ENCODE measurements at regions not wholly inside any gene's neighbourhood (a gene's known extent, or its start where the extent isn't known, plus 50 kb on each side); places are given as distances from the start of the nearest gene placed in this dataset.

DNA sequence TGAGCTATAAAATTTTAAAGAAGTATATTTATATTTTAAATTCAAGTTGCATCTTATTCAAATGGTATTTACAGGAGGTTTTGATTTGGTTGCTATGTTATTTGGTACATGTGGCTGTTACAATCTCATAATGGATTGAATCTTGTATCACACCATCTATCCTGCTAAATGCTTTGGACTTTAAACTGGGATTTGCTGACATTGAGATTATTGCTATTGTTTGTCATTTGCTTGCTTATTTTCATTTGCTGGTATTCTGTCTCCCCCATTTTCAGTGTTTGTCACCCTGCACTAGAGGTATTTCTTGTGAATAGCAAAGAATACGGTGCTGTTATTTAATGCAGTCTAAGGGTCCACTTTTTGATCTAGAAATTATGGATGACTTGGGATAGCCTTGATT is 171.1 kb downstream of the SH2D4B start:
- no peaks in the 10 kb centered on the region for H3K9me1 ChIP-seq (ENCODE audit: insufficient read depth, low read length)
- CTCF ChIA-PET, result no interaction called here

More for the DNA sequence above, 171.1 kb downstream of the SH2D4B start:
- TF ChIP-seq BHLHE40 (IDR thresholded peaks at IDR 0.05; ENCODE audit: low read depth, low read length), result no peak
- TF ChIP-seq MAFK (IDR thresholded peaks at IDR 0.05; ENCODE audit: low read depth, low read length), result 0 out of 2 replicates have a peak, but pooled peaks have one; percentile 28
- Histone ChIP-seq H2BK120ac (ENCODE audit: low read depth, low read length) (no peak overlapping the region), H3K14ac (replicated peaks; ENCODE audit: low read depth, low read length) (no peak overlapping the region), H3K4me1 (ENCODE audit: control insufficient read depth, insufficient read depth, low read length) (no peaks in the 10 kb centered on the region), H4K20me1 (ENCODE audit: insufficient read depth, low read length) (no peaks in the 10 kb centered on the region), H3K36me3 (ENCODE audit: control insufficient read depth, insufficient read depth, low read length) (no peaks in the 10 kb centered on the region), H3K27ac (ENCODE audit: insufficient read depth, low read length) (no peak overlapping the region), H3K9ac (ENCODE audit: low read depth, low read length) (no peak overlapping the region), H2AK5ac (ENCODE audit: low read depth, low read length) (no peak overlapping the region), H3K4me3 (ENCODE audit: insufficient read depth, low read depth, low read length) (no peak overlapping the region), H3K4ac (ENCODE audit: low read depth, low read length) (no peak overlapping the region), H3K27me3 (ENCODE audit: control insufficient read depth, insufficient read depth, low read length) (no peaks in the 10 kb centered on the region), H2BK5ac (ENCODE audit: low read depth, low read length, poor library complexity, severe bottlenecking) (no peak overlapping the region), H3K23ac (ENCODE audit: low read depth, low read length) (no peak overlapping the region), H3K18ac (ENCODE audit: low read depth, low read length) (no peak overlapping the region), H2AFZ (replicated peaks; ENCODE audit: low read length, poor library complexity) (no peak overlapping the region), H4K5ac (ENCODE audit: low read depth, low read length) (no peak overlapping the region), H2BK15ac (ENCODE audit: low read depth, low read length) (no peak overlapping the region), H3K56ac (ENCODE audit: extremely low read depth, insufficient read depth, low read length) (no peak overlapping the region), H2AK9ac (replicated peaks; ENCODE audit: low read depth, low read length, poor library complexity) (no peak overlapping the region), H4K91ac (ENCODE audit: insufficient read depth, low read depth, low read length) (no peak overlapping the region), H3K9me3 (ENCODE audit: control insufficient read depth, insufficient read depth, low read length) (no peaks in the 10 kb centered on the region), H4K8ac (ENCODE audit: low read depth in 2 of 2, low read length in 2 of 2) (no peak overlapping the region), H2BK20ac (ENCODE audit: low read depth, low read length) (no peak overlapping the region), H3K4me2 (ENCODE audit: low read depth, low read length) (no peak overlapping the region), H3K79me1 (ENCODE audit: low read depth in 1 of 2, low read length in 2 of 2) (no peaks in the 10 kb centered on the region)
- intact Hi-C loops (cut with micrococcal nuclease), result no loop called here
- POLR2A ChIA-PET (ENCODE audit: unreplicated experiment), result no interaction called here
- no CpG with 5 or more reads among the region's 1 CpG for WGBS, 2 experiments (ENCODE audit: extremely low coverage in 2 of 2, insufficient read length in 1 of 2)
- dilution Hi-C loops (cut with HindIII; ENCODE audit: low sequenced_read_pairs, unreplicated experiment), result no loop called here
- no TSS peak for BruUV-seq (replicated peaks)
- in situ Hi-C loops (cut with MboI; ENCODE audit: low sequenced_read_pairs), result no loop called here
- ATAC-seq (ENCODE audit: low read depth), result no peak
- no peak for DNase-seq

Data from IMR-90 (cell line).